NCI-H226 (cell line): ENCODE measurements at regions not wholly inside any gene's neighbourhood (a gene's known extent, or its start where the extent isn't known, plus 50 kb on each side); places are given as distances from the start of the nearest gene placed in this dataset.
"Not testable (repeated sequence)": the region's sequence is repeated elsewhere in the genome, so short reads cannot be mapped to it uniquely, and the experiment has no call there.

ENCODE experiments used
- DNase-seq: peaks from one replicate; pipeline ENCODE4 v3.0.0-alpha.2; 2015

DNA sequence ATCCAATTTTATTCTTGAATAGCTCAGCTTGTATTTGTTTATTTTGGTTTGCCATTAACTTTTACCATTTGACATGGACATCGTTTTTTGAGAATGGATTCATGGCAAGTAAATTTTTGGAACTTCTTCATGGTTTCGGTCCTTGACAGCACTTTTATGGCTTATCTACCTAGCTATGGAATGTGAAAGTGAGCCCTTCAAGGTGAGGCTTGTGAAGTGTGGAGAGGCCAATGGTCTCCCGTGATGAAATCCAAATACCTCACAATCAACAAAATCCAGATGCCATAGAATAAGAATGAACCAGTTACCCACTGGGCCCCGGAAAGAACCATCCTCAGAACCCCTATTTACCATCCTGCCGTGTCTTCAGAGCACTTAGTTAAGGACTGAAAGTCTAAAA, 978.8 kb downstream of the FSCB start:
- DNase-seq = no peak

DNA sequence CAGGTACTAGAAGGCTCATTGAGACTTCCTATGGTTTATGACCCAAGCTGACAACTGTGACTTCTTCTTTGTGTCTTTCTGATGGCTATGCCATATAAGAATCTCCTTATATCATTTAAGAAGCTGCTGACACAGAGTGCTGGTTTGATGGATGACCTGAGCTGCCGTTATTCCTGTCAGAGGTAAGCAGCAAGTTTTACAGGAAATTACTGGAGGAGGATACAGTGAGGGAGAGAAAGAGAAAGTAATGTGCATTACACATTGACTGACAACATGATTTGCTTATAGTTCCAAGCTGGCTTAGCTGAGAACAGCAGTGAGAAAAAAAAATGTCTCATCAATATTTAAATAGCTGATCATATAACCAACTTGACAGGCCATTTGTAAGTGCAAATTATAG, 981.4 kb downstream of the FSCB start:
- no peak for DNase-seq

DNA sequence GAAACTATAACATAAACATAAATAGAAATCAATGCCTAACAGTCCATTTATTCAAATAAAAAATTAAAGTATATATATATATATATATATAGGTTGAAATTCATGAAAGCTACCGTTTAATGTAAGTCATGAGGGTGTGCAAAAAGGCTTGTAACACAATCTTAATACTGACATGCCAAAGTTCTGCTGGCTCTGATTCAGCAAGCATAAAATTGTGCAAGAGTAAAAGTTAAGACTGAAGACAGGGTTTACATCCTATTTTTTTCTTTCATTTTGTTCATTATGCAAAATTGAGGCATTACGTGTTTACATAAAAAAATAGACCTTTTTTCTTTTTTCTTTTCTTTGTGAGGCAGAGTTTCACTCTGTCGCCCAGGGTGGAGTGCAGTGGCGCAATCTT, 984.2 kb downstream of the FSCB start:
- no peak for DNase-seq

DNA sequence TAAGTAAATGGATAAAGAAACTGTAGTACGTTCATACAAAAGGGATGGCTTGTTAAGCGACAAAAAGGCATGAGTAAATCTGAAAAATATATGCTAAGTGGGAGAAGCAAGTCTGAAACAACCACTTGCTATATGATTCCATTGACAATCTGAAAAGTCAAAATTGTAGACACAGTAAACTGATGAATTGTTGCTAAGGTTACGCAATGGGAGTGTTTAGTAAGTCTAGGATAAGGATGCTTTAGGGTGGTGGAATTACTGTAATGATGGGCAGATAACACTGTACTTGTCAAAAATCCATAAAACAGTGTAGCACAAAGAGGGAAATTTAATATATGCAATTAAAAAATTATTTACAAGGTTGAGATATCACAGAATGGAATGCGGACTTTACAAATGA, 984.9 kb downstream of the FSCB start:
- no peak for DNase-seq

DNA sequence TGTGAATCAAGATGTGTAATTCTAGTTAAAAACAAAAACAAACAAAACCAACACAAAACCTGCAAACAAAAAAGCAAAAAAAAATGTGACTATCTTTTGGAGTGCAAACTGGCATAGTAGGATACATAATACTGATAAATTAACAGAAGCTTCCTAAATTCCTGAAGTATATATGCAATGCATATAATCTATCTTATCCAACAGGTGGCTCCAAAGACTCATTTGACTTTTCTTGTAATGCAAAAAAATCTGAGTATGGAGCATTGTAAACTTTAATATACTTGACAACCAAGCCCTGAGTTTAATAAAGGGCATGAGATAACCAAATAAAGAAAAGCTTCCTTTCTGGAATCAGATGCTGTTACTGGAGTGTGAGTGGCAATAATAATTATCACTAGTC, 1003.6 kb downstream of the FSCB start:
- DNase-seq = peak; percentile 6

- not testable (repeated sequence) for DNase-seq
These were observed 1014.7 kb downstream of the FSCB start for GRCh38 chr14:43492359-43492758.

- DNase-seq = peak; percentile 78
These were observed 1023.7 kb downstream of the FSCB start for GRCh38 chr14:43483415-43483814.

GRCh38 chr14:43481864-43482263, 1025.2 kb downstream of the FSCB start:
- no peak for DNase-seq

GRCh38 chr14:43480976-43481375, 1026.1 kb downstream of the FSCB start:
- DNase-seq = no peak

DNA sequence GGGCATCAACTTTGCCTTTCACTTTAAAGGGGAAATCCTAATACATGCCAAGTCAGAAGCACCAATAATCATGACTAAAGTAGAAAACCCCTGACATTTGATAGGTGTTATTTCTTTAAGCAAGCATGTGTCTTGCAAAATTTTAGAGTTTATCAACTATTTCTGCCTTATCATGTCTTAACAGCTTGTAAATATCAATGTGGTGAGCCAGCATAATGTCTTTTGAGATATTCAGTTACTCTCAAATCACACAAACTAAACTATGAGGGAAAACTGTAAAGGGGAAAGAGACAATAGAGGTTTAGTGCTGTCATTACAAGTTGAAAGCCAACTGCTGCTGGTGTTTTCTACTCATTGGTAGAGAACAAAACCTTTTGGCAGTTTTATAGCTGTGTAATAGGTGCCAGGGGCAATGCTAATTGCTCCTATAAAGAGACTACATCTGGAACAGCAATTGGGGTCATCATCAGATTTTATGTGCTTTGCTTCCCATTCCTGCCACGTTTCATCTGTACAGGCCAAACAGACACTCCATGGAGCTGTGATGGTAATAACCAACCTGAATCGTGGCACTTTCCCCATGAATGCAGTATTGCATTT, 1027.4 kb downstream of the FSCB start:
- DNase-seq = peak; percentile 38

- no peak for DNase-seq
These were observed 1030.3 kb downstream of the FSCB start for GRCh38 chr14:43476822-43477221.

DNA sequence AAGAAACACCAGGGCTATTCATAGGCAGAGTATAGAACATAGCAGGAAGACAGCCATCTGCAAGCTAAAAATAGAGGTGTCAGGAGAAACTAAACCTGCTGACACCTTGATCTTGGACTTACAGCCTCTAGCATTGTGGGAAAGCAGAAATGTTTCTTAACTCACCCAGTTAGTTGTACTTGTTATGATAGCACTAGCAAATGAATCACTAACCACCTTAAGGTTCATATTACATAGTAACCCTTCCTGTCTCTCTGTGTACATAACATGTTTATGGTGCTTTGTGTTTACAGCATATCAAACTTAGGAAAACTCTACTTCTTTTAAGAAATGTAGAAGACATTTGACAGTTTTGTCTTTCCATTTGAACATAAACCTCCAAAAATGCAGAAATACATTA, 1031.3 kb downstream of the FSCB start:
- no peak for DNase-seq

- no peak for DNase-seq
These were observed 1035.5 kb downstream of the FSCB start for GRCh38 chr14:43471595-43471994.

DNA sequence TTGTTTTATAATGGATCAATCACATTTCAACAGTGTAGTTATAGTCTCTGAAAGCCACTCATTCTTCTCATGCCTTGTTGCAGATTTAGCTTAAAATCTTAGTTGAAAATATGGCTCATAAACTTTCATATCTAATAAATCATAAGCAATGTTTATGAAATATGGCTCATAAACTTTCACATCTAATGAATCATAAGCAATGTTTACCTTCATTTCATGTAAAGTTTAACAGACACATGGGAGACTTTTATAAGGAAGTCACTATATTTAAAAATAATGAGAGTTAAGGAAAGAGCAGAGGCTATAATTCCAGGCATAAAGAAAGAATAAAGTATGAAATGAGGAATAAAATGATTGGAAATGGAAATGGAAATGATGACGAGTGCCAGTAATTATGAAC, 1042.1 kb downstream of the FSCB start:
- no peak for DNase-seq

DNA sequence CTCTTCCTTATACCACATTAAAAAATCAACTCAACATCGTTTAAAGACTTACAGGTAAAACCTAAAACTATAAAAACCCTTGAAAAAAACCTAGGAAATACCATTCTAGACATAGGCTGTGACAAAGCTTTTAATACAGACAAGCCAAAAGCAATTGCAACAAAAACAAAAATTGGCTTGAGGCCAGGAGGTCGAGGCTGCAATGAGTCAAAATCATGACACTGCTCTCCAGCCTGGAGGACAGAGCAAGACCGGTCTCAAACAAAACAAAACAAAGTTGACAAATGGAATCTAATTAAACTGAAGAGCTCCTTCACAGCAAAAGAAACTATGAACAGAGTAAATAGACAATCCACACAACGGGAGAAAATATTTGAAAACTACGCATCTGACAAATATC, 1057.8 kb downstream of the FSCB start:
- DNase-seq = no peak

GRCh38 chr14:43438056-43438455, 1069.0 kb downstream of the FSCB start:
- no peak for DNase-seq

GRCh38 chr14:43418324-43418723, 1088.8 kb downstream of the FSCB start:
- DNase-seq = no peak

DNA sequence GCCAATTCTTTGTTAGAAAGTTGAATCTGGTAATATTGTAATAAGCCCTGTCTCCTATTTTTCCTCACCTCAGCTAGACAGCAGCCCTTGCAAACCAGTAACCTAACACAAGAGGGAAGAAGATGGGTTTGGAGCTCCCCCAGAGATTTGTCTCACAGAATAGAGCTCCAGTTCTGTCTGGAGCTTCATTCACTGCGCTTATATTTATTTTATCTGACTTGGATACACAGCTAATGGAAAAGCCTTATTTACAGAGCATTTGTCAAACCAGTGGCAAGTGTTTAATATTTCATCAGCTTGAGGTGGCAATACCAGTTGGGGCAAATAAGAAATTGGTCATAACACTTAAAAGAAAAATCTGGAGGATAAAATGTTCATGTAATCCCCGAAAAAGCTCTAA, 1094.0 kb downstream of the FSCB start:
- no peak for DNase-seq

DNA sequence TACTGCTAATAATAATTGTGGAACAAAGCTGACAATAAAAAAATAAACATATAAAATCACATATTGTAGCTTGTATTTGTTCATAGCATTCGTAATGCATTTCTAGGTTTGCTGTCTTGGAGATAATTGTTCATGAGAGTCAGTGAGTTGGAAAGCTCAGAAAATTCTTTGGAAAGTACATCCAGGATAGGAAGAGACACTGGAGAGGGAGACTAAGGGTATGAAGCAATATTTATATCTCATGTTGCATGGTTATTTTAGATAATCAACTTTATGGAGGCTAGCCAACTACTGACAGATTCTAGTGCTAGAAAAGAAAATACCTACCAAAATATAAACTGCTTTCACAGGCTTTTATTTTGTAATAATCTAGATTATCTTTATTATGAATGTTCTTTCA, 1095.2 kb downstream of the FSCB start:
- peak; percentile 53 for DNase-seq

DNA sequence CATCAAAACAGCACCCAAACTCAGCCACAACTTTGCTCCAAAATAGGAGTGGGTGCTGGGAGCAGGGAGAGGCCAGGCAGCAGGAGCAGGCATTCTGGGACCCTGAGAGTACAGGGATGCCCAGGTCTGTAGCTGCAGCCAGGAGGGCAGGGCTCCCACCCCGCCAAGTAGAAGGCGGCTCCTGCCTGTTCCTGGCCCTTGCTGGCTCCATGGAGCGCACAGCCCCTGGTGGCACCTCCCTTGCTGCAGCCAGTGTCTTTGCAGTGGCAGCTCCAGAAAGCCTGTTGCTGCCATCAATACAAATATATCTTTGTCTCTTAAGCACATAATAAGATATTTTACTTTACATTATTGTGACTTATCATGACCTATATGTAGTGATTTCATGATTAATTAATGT, 1096.5 kb downstream of the FSCB start:
- DNase-seq = no peak

GRCh38 chr14:43408472-43408871, 1098.6 kb downstream of the FSCB start:
- no peak for DNase-seq

DNA sequence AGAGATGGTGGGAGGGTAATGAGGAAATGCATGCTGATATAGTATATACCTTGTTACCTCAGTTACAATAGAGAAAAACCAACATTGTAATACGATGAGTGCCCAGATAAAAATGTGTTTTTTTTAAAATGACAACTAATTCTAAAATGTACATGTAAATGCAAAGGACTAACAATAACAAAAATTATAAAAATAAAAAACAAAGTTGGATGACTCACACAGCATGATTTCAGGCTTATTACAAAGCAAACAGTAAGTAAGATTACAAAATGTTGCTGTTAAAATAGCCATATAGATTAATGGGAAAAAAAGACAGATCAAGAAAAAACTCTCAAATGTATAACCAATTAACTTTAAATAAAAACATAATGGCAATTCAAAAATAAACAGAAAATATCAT, 1099.4 kb downstream of the FSCB start:
- no peak for DNase-seq

DNA sequence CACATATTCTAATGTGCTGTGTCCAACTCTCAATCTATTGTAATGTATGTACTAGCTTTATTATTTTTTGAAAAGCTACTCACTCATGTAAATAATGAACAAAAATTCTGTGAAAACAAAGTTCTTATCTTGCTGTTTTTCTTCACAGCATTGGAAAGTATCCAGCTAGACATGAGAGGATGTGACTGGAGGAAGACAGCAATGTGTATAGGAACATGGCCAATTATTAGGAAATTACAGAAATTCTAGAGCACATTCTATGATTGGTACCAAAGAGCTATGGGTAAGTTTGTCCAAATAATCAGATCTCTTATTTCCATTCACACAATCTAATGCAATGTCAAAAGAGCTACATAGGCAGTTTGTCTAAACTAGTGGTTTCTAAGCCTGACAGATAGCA, 1100.2 kb downstream of the FSCB start:
- DNase-seq = no peak

DNA sequence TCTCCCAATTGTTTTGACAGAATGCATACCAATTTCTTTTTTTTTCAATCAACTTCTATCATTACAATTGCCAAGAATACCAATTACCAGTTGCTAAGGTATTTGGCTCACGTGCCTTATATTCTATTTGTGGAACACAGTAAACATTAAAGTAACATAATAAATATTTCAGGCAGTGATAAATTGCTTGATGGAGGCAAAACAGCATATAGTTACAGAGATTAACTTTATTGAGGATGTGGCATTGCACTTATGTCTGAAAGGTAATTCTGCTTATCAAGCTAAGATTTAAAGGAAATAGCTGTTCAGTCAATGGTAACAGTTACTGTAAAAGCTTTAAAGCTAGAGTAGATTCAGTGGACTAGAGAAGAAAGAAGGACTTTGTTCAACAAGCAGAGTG, 1107.8 kb downstream of the FSCB start:
- DNase-seq = no peak

DNA sequence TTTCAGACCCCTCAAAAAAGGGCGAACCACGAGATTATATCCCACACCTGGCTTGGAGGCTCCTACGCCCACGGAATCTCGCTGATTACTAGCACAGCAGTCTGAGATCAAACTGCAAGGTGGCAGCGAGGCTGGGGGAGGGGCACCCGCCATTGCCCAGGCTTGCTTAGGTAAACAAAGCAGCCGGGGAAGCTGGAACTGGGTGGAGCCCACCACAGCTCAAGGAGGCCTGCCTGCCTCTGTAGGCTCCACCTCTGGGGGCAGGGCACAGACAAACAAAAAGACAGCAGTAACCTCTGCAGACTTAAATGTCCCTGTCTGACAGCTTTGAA, 1136.6 kb downstream of the FSCB start:
- not testable (repeated sequence) for DNase-seq
